PC-3 (cell line): ENCODE measurements at regions not wholly inside any gene's neighbourhood (a gene's known extent, or its start where the extent isn't known, plus 50 kb on each side); places are given as distances from the start of the nearest gene placed in this dataset.

Source experiments
- EZH2 ChIP-seq: fragments of 300-600 bp; sonication (generic); IDR thresholded peaks from one replicate; pipeline ENCODE4 v1.6.1; 2017; ENCODE audit warnings: antibody characterized with exemption, mild to moderate bottlenecking, low read length; ENCODE audit not compliant: unreplicated experiment
- EZH2phosphoT487 ChIP-seq: fragments of 300-600 bp; sonication (generic); IDR thresholded peaks from 2 replicates; pipeline ENCODE4 v1.6.1; 2018; ENCODE audit warnings: mild to moderate bottlenecking, antibody characterized with exemption, low read length, borderline replicate concordance
- TF ChIP-seq, protein P1 (sequence below): fragments of 300-600 bp; sonication (generic); conservative IDR thresholded peaks from 2 replicates; pipeline ENCODE4 v1.5.1; 2017; ENCODE audit warnings: antibody characterized with exemption, low read depth, mild to moderate bottlenecking, low read length

DNA sequence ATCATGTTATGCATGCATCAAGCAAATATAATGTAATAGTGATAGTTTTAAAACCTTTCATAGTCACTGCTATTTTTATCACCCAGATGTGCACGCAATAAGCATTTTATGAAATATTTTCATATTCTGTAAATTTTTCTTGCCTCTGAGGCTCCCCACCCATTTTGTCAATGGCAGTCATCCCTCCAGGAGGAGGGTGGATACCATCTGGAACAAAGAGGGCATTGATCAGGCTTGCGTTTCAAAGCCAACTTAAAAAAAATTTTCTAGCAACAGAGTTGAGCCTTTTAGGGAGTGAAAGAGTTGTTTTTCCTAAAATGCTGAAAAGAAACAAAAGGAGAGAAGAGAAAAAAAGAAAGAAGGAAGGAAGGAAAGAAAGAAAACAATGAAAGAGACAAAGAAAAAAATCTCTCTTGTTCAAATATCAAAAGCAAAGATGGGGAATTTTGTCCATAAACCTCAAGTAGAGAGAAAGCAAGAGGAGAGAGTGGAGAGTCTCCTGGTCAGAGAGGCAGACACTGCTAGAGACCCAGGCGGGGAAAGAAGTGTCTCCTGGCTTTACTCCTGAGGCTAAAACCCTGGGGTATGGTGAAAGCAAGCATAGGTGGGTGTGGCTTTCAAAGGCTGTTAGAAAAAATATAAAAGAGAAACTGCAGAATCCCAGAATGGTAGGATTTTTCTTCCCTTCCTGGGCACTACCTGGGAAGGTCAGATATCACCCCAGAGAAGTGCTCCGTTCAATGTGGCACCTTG is 63.6 kb upstream of the KLF12 start:
- TF ChIP-seq EZH2phosphoT487 (no peak), EZH2 (no peak)
- TF ChIP-seq, protein P1, sequence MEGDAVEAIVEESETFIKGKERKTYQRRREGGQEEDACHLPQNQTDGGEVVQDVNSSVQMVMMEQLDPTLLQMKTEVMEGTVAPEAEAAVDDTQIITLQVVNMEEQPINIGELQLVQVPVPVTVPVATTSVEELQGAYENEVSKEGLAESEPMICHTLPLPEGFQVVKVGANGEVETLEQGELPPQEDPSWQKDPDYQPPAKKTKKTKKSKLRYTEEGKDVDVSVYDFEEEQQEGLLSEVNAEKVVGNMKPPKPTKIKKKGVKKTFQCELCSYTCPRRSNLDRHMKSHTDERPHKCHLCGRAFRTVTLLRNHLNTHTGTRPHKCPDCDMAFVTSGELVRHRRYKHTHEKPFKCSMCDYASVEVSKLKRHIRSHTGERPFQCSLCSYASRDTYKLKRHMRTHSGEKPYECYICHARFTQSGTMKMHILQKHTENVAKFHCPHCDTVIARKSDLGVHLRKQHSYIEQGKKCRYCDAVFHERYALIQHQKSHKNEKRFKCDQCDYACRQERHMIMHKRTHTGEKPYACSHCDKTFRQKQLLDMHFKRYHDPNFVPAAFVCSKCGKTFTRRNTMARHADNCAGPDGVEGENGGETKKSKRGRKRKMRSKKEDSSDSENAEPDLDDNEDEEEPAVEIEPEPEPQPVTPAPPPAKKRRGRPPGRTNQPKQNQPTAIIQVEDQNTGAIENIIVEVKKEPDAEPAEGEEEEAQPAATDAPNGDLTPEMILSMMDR: no peak
